T1000 (cell line): ENCODE measurements at regions not wholly inside any gene's neighbourhood (a gene's known extent, or its start where the extent isn't known, plus 50 kb on each side); places are given as distances from the start of the nearest gene placed in this dataset.
"Not testable (repeated sequence)": the region's sequence is repeated elsewhere in the genome, so short reads cannot be mapped to it uniquely, and the experiment has no call there.

ENCODE experiments used
- DNase-seq: peaks from one replicate; lab custom pipeline; 2025; ENCODE audit warnings: mixed read lengths; lab: John Stamatoyannopoulos, UW

- DNase-seq, result no peak
These were observed 202.0 kb upstream of the ZNF184 start for GRCh38 chr6:27674882-27675281.

GRCh38 chr6:27672113-27672799 is 199.4 kb upstream of the ZNF184 start:
- DNase-seq, result no peak

GRCh38 chr6:27669624-27670301 is 196.9 kb upstream of the ZNF184 start:
- no peak for DNase-seq

GRCh38 chr6:27669295-27669623 is 196.4 kb upstream of the ZNF184 start:
- DNase-seq, result no peak

GRCh38 chr6:27668442-27669294 is 195.8 kb upstream of the ZNF184 start:
- no peak for DNase-seq

GRCh38 chr6:27667657-27668441 is 194.9 kb upstream of the ZNF184 start:
- no peak for DNase-seq

GRCh38 chr6:27667016-27667656 is 194.2 kb upstream of the ZNF184 start:
- DNase-seq, result no peak

- no peak for DNase-seq
These were observed 189.9 kb upstream of the ZNF184 start for GRCh38 chr6:27662769-27663168.

GRCh38 chr6:27662212-27662611 is 189.3 kb upstream of the ZNF184 start:
- not testable (repeated sequence) for DNase-seq

- DNase-seq, result not testable (repeated sequence)
These were observed 180.4 kb upstream of the ZNF184 start for GRCh38 chr6:27653143-27653825.

GRCh38 chr6:27651371-27651732 is 178.4 kb upstream of the ZNF184 start:
- DNase-seq, result no peak

- DNase-seq, result no peak
These were observed 177.9 kb upstream of the ZNF184 start for GRCh38 chr6:27650620-27651370.

GRCh38 chr6:27644528-27644927 is 171.6 kb upstream of the ZNF184 start:
- DNase-seq, result no peak

GRCh38 chr6:27642744-27643456 is 170.0 kb upstream of the ZNF184 start:
- DNase-seq, result no peak

- DNase-seq, result not testable (repeated sequence)
These were observed 163.0 kb upstream of the ZNF184 start for GRCh38 chr6:27635886-27636285.

GRCh38 chr6:27633221-27633688 is 160.3 kb upstream of the ZNF184 start:
- DNase-seq, result not testable (repeated sequence)

GRCh38 chr6:27631609-27631916 is 158.7 kb upstream of the ZNF184 start:
- no peak for DNase-seq

GRCh38 chr6:27630727-27631608 is 158.1 kb upstream of the ZNF184 start:
- no peak for DNase-seq
